NOMO-1 treated with dmso at 0.1 percent for 144 hours (cell line): ENCODE measurements at regions not wholly inside any gene's neighbourhood (a gene's known extent, or its start where the extent isn't known, plus 50 kb on each side); places are given as distances from the start of the nearest gene placed in this dataset.

Source experiments
- DNase-seq: peaks from one replicate; lab custom pipeline; 2025; ENCODE audit not compliant: unreplicated experiment; lab: John Stamatoyannopoulos, UW

DNA sequence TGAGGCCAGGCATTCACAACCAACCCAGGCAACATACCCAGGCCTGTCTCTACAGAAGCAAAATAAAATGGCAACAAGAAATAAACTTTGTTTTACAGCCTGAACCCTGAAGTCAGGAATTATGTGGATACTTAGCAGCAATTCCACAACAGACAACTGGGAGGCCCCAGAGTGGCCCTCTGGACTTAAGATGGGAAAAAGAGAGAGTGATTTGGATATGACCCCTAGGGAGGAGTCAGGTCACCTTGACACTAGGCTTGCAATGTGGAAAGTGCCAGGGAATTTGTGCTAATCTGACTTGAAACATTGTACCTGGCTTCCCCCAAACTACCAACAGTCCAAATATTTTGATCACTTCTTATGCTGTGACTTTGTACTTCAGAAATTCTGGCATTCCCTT is 193.1 kb downstream of the PARM1 start:
- no peak for DNase-seq

DNA sequence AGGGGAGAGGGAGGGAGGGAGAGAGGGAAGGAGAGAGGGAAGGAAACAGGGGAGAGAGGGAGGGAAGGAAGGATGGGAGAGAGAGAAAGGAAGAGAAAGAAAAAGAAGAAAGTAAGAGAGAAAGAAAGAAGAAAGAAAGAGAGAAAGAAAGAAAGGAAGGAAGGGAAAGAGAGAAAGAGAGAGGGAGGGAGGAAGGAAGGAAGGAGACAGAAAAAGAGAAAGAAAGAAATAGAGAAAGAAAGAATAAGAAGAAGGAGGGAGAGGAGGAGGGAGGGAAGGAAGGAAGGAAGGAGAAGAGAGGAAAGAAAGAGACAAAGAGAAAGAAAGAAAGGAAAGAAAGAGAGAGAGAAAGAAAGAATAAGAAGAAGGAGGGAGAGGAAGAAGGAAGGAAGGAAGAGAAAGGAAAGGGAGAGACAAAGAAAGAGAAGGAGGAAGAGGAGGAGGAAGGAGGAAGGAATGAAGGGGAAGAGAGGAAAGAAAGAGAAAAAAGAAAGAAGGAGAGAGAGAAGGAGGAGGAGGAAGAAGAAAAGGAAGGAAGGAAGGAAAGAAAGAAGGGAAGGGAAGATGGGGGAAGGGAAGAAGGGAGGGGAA is 189.6 kb downstream of the PARM1 start:
- DNase-seq, result no peak

- no peak for DNase-seq
Measured at GRCh38 chr4:75118739-75119138, 185.8 kb downstream of the PARM1 start.

DNA sequence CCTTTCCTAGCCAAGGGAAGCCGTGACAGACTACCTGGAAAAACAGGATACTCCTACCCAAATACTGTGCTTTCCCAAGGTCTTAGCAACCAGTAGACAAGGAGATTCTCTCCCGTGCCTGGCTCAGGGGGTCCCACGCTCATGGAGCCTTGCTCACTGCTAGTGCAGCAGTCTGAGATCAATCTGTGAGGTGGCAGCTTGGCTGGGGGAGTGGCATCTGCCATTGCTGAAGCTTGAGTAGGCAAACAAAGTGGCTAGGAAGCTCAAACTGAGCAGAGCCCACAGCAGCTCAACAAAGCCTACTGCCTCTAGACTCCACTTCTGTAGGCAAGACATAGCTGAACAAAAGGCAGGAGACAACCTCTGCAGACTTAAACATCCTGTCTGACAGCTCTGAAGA is 177.1 kb downstream of the PARM1 start:
- DNase-seq, result no peak

GRCh38 chr4:75107755-75108612 is 175.1 kb downstream of the PARM1 start:
- DNase-seq, result no peak

DNA sequence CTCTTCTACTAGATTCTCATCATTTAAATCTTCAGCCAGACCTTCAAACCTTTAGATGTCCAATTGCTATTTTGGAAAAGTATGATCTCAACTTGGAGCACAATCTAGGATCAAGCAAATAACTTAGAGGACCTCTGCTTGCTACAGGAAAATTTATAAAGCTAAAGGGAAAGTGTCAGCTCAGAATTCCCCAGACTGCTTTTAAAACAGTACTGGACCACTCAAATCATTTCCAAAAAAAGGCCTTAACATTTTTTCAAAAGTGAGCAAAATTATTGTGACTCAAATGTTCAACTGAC is 169.8 kb downstream of the PARM1 start:
- no peak for DNase-seq

DNA sequence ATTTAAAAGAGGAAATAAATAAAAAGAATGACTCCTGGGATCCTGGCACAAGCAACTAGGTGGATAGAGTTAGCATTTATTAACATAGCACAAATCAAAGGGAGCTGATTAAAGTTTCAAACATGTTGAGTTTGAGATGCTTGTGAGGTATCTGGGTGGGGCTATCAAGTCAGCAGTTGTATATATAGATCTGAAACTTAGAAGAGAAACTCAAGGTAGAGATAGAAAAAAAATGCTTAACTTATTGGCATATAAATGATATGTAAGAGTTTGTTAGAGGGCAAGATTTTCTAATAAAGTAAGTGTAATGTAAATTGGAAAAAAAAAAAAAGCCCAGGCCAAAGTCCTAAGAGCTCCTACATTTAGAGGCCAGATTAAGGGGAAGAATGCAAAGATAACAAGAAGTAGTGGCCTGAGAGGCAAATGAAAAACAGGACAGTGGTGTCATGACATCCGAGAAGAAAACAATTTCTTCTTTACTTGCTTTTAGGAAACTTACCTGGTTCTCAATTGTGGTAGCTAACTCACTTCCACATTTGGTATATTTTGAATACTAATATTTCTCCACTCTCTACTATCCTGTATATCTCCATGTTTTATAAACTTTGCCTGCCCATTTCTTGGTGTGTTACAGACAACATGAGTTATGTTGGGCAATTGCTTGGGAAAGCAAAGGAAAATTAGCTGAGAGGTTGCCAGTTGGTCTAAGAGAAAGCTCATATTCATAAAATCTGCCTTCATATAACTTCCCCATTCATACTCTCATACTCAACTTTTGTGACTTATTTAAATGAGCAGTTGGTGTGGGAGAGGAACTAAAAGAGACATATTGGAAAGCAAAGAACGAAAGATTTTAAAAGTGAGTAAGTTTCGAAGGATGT is 169.2 kb downstream of the PARM1 start:
- DNase-seq, result peak; percentile 35
